ENCODE measurements at regions not wholly inside any gene's neighbourhood (a gene's known extent, or its start where the extent isn't known, plus 50 kb on each side); places are given as distances from the start of the nearest gene placed in this dataset.

- Mint-ChIP-seq H3K27me3 (ENCODE audit: insufficient read depth, unreplicated experiment) (no peaks in the 10 kb centered on the region), H3K36me3 (ENCODE audit: insufficient read depth, unreplicated experiment) (peaks cover 39% of the 10 kb centered on the region), H3K4me3 (ENCODE audit: unreplicated experiment) (no peak overlapping the region), H3K4me1 (ENCODE audit: low read depth, unreplicated experiment) (peaks cover 23% of the 10 kb centered on the region), H3K9me3 (ENCODE audit: unreplicated experiment) (peaks cover 7% of the 10 kb centered on the region), H3K27ac (ENCODE audit: unreplicated experiment) (peak overlapping the region; percentile 39)
- intact Hi-C loops (cut with micrococcal nuclease; ENCODE audit: unreplicated experiment) = no loop called here
- CTCF ChIA-PET = no interaction called here
- H3K9me3 ChIP-seq = no peaks in the 10 kb centered on the region
- POLR2A ChIA-PET = interaction anchor here (0.9 kb wide), 1 partner anchor 20 kb away, joined by 4 read pairs; no protein-coding TSS in a partner anchor
- H3K36me3 ChIP-seq (ENCODE audit: control insufficient read depth, insufficient read depth, low read length) = no peaks in the 10 kb centered on the region; the same call in 1 of the 2 replicates
- no TSS peak for BruUV-seq (replicated peaks)
- peak; percentile 10 to 42 for DNase-seq
- H3K4me1 ChIP-seq = peaks cover 29% of the 10 kb centered on the region
- TF ChIP-seq CTCF (IDR thresholded peaks at IDR 0.05; ENCODE audit: insufficient read depth in 1 of 2, low read depth in 1 of 2, low read length in 1 of 2, severe bottlenecking in 1 of 2, unreplicated experiment in 1 of 2) = no peak
- H3K27me3 ChIP-seq (replicated peaks; ENCODE audit: control insufficient read depth, insufficient read depth, low read length) = no peaks in the 10 kb centered on the region
- no peak overlapping the region for H3K4me3 ChIP-seq (ENCODE audit: low read depth, low read length)
Measured at GRCh38 chr6:63395381-63395780, 75.6 kb upstream of the LGSN start.

GRCh38 chr6:63403725-63404124 is 83.9 kb upstream of the LGSN start:
- TF ChIP-seq CTCF (IDR thresholded peaks at IDR 0.05; ENCODE audit: insufficient read depth in 1 of 2, low read depth in 1 of 2, low read length in 1 of 2, severe bottlenecking in 1 of 2, unreplicated experiment in 1 of 2) = no peak
- intact Hi-C loops (cut with micrococcal nuclease; ENCODE audit: unreplicated experiment) = no loop called here
- CTCF ChIA-PET = no interaction called here
- Mint-ChIP-seq H3K27me3 (ENCODE audit: insufficient read depth, unreplicated experiment) (no peaks in the 10 kb centered on the region), H3K4me3 (ENCODE audit: unreplicated experiment) (no peak overlapping the region), H3K9me3 (ENCODE audit: unreplicated experiment) (no peaks in the 10 kb centered on the region), H3K4me1 (ENCODE audit: low read depth, unreplicated experiment) (no peaks in the 10 kb centered on the region), H3K27ac (ENCODE audit: unreplicated experiment) (no peak overlapping the region), H3K36me3 (ENCODE audit: insufficient read depth, unreplicated experiment) (peaks cover 10% of the 10 kb centered on the region)
- POLR2A ChIA-PET = no interaction called here
- BruUV-seq (replicated peaks) = TSS peak; percentile 4
- Histone ChIP-seq H3K36me3 (ENCODE audit: control insufficient read depth, insufficient read depth, low read length) (no peaks in the 10 kb centered on the region; the same call in 1 of the 2 replicates), H3K27me3 (replicated peaks; ENCODE audit: control insufficient read depth, insufficient read depth, low read length) (no peaks in the 10 kb centered on the region), H3K9me3 (no peaks in the 10 kb centered on the region), H3K4me1 (0 out of 2 replicates have a peak, but pooled peaks cover 3% of the 10 kb centered on the region), H3K4me3 (ENCODE audit: low read depth, low read length) (no peak overlapping the region)
- no peak for DNase-seq

GRCh38 chr6:63410435-63411426 is 90.9 kb upstream of the LGSN start:
- no peak overlapping the region for H3K27ac Mint-ChIP-seq (ENCODE audit: unreplicated experiment)
- TF ChIP-seq CTCF (IDR thresholded peaks at IDR 0.05; ENCODE audit: insufficient read depth in 1 of 2, low read depth in 1 of 2, low read length in 1 of 2, severe bottlenecking in 1 of 2, unreplicated experiment in 1 of 2) = no peak
- no peak overlapping the region for H3K4me3 Mint-ChIP-seq (ENCODE audit: unreplicated experiment)
- H3K4me1 Mint-ChIP-seq (ENCODE audit: low read depth, unreplicated experiment) = no peaks in the 10 kb centered on the region
- BruUV-seq (replicated peaks) = no TSS peak
- no peak for DNase-seq
- no peaks in the 10 kb centered on the region for H3K9me3 Mint-ChIP-seq (ENCODE audit: unreplicated experiment)
- peaks cover 5% of the 10 kb centered on the region; the same call in 1 of the 2 replicates for H3K9me3 ChIP-seq
- no peak overlapping the region for H3K4me3 ChIP-seq (ENCODE audit: low read depth, low read length)
- H3K36me3 ChIP-seq (ENCODE audit: control insufficient read depth, insufficient read depth, low read length) = no peaks in the 10 kb centered on the region
- ChIA-PET CTCF (no interaction called here), POLR2A (no interaction called here)
- intact Hi-C loops (cut with micrococcal nuclease; ENCODE audit: unreplicated experiment) = no loop called here
- no peaks in the 10 kb centered on the region for H3K27me3 Mint-ChIP-seq (ENCODE audit: insufficient read depth, unreplicated experiment)
- no peaks in the 10 kb centered on the region for H3K4me1 ChIP-seq
- peaks cover 4% of the 10 kb centered on the region for H3K36me3 Mint-ChIP-seq (ENCODE audit: insufficient read depth, unreplicated experiment)
- H3K27me3 ChIP-seq (replicated peaks; ENCODE audit: control insufficient read depth, insufficient read depth, low read length) = no peaks in the 10 kb centered on the region
